ENCODE measurements at regions not wholly inside any gene's neighbourhood (a gene's known extent, or its start where the extent isn't known, plus 50 kb on each side); places are given as distances from the start of the nearest gene placed in this dataset.

DNA sequence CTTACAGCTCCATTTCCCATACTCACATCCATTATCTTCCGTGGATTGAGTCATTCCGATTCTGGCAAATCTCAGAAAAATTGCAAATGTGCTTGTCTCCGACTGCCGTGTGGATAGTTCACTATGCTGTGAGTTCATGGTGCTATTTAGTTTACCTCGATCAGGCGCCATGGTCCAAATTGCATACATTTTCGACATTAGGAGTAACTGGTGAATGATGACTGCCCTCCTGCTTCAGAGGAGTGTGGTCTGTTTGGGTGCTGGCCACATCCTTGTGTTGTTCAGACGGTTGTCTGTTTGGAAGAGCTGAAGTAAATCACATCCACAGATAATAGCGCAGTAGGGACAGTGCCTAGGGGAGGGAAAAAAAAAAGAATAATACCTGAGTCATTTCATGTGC lies 439.5 kb downstream of the ZNF516 start:
- TF ChIP-seq, protein P1, sequence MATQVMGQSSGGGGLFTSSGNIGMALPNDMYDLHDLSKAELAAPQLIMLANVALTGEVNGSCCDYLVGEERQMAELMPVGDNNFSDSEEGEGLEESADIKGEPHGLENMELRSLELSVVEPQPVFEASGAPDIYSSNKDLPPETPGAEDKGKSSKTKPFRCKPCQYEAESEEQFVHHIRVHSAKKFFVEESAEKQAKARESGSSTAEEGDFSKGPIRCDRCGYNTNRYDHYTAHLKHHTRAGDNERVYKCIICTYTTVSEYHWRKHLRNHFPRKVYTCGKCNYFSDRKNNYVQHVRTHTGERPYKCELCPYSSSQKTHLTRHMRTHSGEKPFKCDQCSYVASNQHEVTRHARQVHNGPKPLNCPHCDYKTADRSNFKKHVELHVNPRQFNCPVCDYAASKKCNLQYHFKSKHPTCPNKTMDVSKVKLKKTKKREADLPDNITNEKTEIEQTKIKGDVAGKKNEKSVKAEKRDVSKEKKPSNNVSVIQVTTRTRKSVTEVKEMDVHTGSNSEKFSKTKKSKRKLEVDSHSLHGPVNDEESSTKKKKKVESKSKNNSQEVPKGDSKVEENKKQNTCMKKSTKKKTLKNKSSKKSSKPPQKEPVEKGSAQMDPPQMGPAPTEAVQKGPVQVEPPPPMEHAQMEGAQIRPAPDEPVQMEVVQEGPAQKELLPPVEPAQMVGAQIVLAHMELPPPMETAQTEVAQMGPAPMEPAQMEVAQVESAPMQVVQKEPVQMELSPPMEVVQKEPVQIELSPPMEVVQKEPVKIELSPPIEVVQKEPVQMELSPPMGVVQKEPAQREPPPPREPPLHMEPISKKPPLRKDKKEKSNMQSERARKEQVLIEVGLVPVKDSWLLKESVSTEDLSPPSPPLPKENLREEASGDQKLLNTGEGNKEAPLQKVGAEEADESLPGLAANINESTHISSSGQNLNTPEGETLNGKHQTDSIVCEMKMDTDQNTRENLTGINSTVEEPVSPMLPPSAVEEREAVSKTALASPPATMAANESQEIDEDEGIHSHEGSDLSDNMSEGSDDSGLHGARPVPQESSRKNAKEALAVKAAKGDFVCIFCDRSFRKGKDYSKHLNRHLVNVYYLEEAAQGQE (IDR thresholded peaks at IDR 0.05; ENCODE audit: insufficient replicate concordance, low read depth) = no peak
- TF ChIP-seq, protein P2, sequence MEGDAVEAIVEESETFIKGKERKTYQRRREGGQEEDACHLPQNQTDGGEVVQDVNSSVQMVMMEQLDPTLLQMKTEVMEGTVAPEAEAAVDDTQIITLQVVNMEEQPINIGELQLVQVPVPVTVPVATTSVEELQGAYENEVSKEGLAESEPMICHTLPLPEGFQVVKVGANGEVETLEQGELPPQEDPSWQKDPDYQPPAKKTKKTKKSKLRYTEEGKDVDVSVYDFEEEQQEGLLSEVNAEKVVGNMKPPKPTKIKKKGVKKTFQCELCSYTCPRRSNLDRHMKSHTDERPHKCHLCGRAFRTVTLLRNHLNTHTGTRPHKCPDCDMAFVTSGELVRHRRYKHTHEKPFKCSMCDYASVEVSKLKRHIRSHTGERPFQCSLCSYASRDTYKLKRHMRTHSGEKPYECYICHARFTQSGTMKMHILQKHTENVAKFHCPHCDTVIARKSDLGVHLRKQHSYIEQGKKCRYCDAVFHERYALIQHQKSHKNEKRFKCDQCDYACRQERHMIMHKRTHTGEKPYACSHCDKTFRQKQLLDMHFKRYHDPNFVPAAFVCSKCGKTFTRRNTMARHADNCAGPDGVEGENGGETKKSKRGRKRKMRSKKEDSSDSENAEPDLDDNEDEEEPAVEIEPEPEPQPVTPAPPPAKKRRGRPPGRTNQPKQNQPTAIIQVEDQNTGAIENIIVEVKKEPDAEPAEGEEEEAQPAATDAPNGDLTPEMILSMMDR (IDR thresholded peaks at IDR 0.05; ENCODE audit: insufficient read depth, low read length) = no peak
- no peak for TF ChIP-seq POLR2AphosphoS5 (IDR thresholded peaks at IDR 0.05; ENCODE audit: low read depth)

Measured in HL-60 (cell line).